Tibial nerve (tissue), 4 donors: ENCODE measurements at regions not wholly inside any gene's neighbourhood (a gene's known extent, or its start where the extent isn't known, plus 50 kb on each side); places are given as distances from the start of the nearest gene placed in this dataset.

Experiments used
- EP300 ChIP-seq, 2 donors: sonication (generic); formaldehyde crosslinking; IDR thresholded peaks; one replicate each; pipeline ENCODE4 v1.6.1; 2017; ENCODE audit warnings: antibody characterized with exemption in 2 of 2, mild to moderate bottlenecking in 1 of 2
- TF ChIP-seq, protein P1 (sequence below), 5 experiments: fragments of 200-600 bp in 3 of 5; fragments of 450-650 bp in 2 of 5; sonication (generic) in 3 of 5; IDR thresholded peaks; one replicate each; pipeline ENCODE4 v1.5.1; 2016 to 2019; ENCODE audit warnings: antibody characterized with exemption in 5 of 5, mild to moderate bottlenecking in 3 of 5, moderate library complexity in 2 of 5

DNA sequence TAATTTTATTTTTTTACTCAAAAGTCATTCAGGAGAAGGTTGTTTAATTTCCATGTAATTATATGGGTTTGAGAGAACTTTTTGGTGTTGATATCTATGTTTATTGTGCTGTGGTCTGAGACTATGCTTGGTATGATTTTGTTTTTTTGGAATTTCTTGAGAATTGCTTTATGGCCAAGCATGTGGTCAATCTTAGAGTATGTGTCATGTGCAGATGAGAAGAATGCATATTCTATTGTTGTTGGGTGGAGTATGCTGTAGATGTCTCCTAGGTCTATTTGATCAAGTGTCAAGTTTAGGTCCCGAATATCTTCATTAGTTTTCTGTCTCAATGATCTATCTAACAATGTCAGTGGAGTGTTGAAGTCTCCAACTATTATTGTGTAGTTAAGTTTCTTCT, 134.9 kb downstream of the HMHB1 start:
- TF ChIP-seq EP300 (IDR thresholded peaks at IDR 0.05) = no peak
- TF ChIP-seq, protein P1, sequence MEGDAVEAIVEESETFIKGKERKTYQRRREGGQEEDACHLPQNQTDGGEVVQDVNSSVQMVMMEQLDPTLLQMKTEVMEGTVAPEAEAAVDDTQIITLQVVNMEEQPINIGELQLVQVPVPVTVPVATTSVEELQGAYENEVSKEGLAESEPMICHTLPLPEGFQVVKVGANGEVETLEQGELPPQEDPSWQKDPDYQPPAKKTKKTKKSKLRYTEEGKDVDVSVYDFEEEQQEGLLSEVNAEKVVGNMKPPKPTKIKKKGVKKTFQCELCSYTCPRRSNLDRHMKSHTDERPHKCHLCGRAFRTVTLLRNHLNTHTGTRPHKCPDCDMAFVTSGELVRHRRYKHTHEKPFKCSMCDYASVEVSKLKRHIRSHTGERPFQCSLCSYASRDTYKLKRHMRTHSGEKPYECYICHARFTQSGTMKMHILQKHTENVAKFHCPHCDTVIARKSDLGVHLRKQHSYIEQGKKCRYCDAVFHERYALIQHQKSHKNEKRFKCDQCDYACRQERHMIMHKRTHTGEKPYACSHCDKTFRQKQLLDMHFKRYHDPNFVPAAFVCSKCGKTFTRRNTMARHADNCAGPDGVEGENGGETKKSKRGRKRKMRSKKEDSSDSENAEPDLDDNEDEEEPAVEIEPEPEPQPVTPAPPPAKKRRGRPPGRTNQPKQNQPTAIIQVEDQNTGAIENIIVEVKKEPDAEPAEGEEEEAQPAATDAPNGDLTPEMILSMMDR (IDR thresholded peaks at IDR 0.05) = no peak
